ENCODE measurements at regions not wholly inside any gene's neighbourhood (a gene's known extent, or its start where the extent isn't known, plus 50 kb on each side); places are given as distances from the start of the nearest gene placed in this dataset.

- Histone ChIP-seq H3K79me2 (ENCODE audit: control insufficient read depth, insufficient read depth, low read length) (no peaks in the 10 kb centered on the region), H3K18ac (ENCODE audit: low read length) (no peak overlapping the region), H3K27me3 (ENCODE audit: insufficient read depth, low read length, poor library complexity) (no peaks in the 10 kb centered on the region), H3K4ac (ENCODE audit: low read depth, low read length) (no peak overlapping the region), H3K56ac (ENCODE audit: low read length) (no peak overlapping the region), H2BK15ac (replicated peaks; ENCODE audit: low read depth) (no peak overlapping the region), H3K4me2 (ENCODE audit: low read length) (no peak overlapping the region), H3K9ac (ENCODE audit: low read length) (no peak overlapping the region), H3K4me3 (ENCODE audit: low read length) (no peak overlapping the region), H4K8ac (ENCODE audit: low read depth, low read length) (no peak overlapping the region), H3K4me1 (ENCODE audit: control insufficient read depth, low read depth, low read length) (no peaks in the 10 kb centered on the region), H2BK5ac (ENCODE audit: low read length) (no peak overlapping the region), H3K36me3 (ENCODE audit: control insufficient read depth, insufficient read depth, low read length) (no peaks in the 10 kb centered on the region), H2AK5ac (ENCODE audit: low read length) (no peak overlapping the region), H3K23ac (ENCODE audit: low read length) (no peak overlapping the region), H3K27ac (ENCODE audit: low read depth, low read length) (no peak overlapping the region), H4K5ac (ENCODE audit: low read length) (no peak overlapping the region), H2BK120ac (ENCODE audit: low read depth, low read length) (no peak overlapping the region), H3K79me1 (ENCODE audit: low read length) (no peaks in the 10 kb centered on the region)
- DNase-seq: no peak
- WGBS (ENCODE audit: extremely low coverage, insufficient coverage, low lambda C conversion rate): no CpG with 5 or more reads among the region's 6 CpGs
Observed at GRCh38 chr1:208892147-208892546, 648.0 kb upstream of the PLXNA2 start.

GRCh38 chr1:208893251-208893650 is 649.1 kb upstream of the PLXNA2 start:
- Histone ChIP-seq H3K36me3 (ENCODE audit: control insufficient read depth, insufficient read depth, low read length) (no peaks in the 10 kb centered on the region), H3K27ac (ENCODE audit: low read depth, low read length) (no peak overlapping the region)

GRCh38 chr1:208895181-208895580 is 651.0 kb upstream of the PLXNA2 start:
- no peaks in the 10 kb centered on the region for H3K36me3 ChIP-seq (ENCODE audit: control insufficient read depth, insufficient read depth, low read length)
- no peak overlapping the region for H3K4ac ChIP-seq (ENCODE audit: low read depth, low read length)
- no peak overlapping the region for H2AK5ac ChIP-seq (ENCODE audit: low read length)
- no peak overlapping the region for H3K27ac ChIP-seq (ENCODE audit: low read depth, low read length)
- DNase-seq: no peak
- H3K56ac ChIP-seq (ENCODE audit: low read length): no peak overlapping the region
- no peak overlapping the region for H4K5ac ChIP-seq (ENCODE audit: low read length)
- no peaks in the 10 kb centered on the region for H3K27me3 ChIP-seq (ENCODE audit: insufficient read depth, low read length, poor library complexity)
- H3K23ac ChIP-seq (ENCODE audit: low read length): no peak overlapping the region
- no peak overlapping the region for H2BK120ac ChIP-seq (ENCODE audit: low read depth, low read length)
- H3K4me3 ChIP-seq (ENCODE audit: low read length): no peak overlapping the region
- no peak overlapping the region for H3K18ac ChIP-seq (ENCODE audit: low read length)
- H3K79me2 ChIP-seq (ENCODE audit: control insufficient read depth, insufficient read depth, low read length): no peaks in the 10 kb centered on the region
- H2BK15ac ChIP-seq (replicated peaks; ENCODE audit: low read depth): no peak overlapping the region
- no peaks in the 10 kb centered on the region for H3K4me1 ChIP-seq (ENCODE audit: control insufficient read depth, low read depth, low read length)
- no peak overlapping the region for H4K8ac ChIP-seq (ENCODE audit: low read depth, low read length)
- WGBS (ENCODE audit: extremely low coverage, insufficient coverage, low lambda C conversion rate): no CpG with 5 or more reads among the region's 1 CpG
- no peak overlapping the region for H3K9ac ChIP-seq (ENCODE audit: low read length)
- no peaks in the 10 kb centered on the region for H3K79me1 ChIP-seq (ENCODE audit: low read length)
- H3K4me2 ChIP-seq (ENCODE audit: low read length): no peak overlapping the region
- no peak overlapping the region for H2BK5ac ChIP-seq (ENCODE audit: low read length)

More at GRCh38 chr1:208893251-208893650, 649.1 kb upstream of the PLXNA2 start:
- Histone ChIP-seq H2BK5ac (ENCODE audit: low read length) (no peak overlapping the region), H3K79me2 (ENCODE audit: control insufficient read depth, insufficient read depth, low read length) (no peaks in the 10 kb centered on the region), H3K9ac (ENCODE audit: low read length) (no peak overlapping the region), H2BK15ac (replicated peaks; ENCODE audit: low read depth) (no peak overlapping the region), H3K27me3 (ENCODE audit: insufficient read depth, low read length, poor library complexity) (no peaks in the 10 kb centered on the region), H3K79me1 (ENCODE audit: low read length) (no peaks in the 10 kb centered on the region), H3K4ac (ENCODE audit: low read depth, low read length) (no peak overlapping the region), H3K4me1 (ENCODE audit: control insufficient read depth, low read depth, low read length) (no peaks in the 10 kb centered on the region), H3K23ac (ENCODE audit: low read length) (no peak overlapping the region), H3K56ac (ENCODE audit: low read length) (no peak overlapping the region), H4K5ac (ENCODE audit: low read length) (no peak overlapping the region), H2AK5ac (ENCODE audit: low read length) (no peak overlapping the region), H4K8ac (ENCODE audit: low read depth, low read length) (no peak overlapping the region), H3K18ac (ENCODE audit: low read length) (no peak overlapping the region), H2BK120ac (ENCODE audit: low read depth, low read length) (no peak overlapping the region), H3K4me3 (ENCODE audit: low read length) (no peak overlapping the region), H3K4me2 (ENCODE audit: low read length) (no peak overlapping the region)
- WGBS (ENCODE audit: extremely low coverage, insufficient coverage, low lambda C conversion rate): no CpG with 5 or more reads among the region's 3 CpGs
- no peak for DNase-seq

- H4K8ac ChIP-seq (ENCODE audit: low read depth, low read length): no peak overlapping the region
- no peaks in the 10 kb centered on the region for H3K79me1 ChIP-seq (ENCODE audit: low read length)
- no peak overlapping the region for H4K5ac ChIP-seq (ENCODE audit: low read length)
- no peak overlapping the region for H3K18ac ChIP-seq (ENCODE audit: low read length)
- WGBS (ENCODE audit: extremely low coverage, insufficient coverage, low lambda C conversion rate): no CpG with 5 or more reads among the region's 1 CpG
- H3K4me2 ChIP-seq (ENCODE audit: low read length): no peak overlapping the region
- no peaks in the 10 kb centered on the region for H3K27me3 ChIP-seq (ENCODE audit: insufficient read depth, low read length, poor library complexity)
- no peak overlapping the region for H3K23ac ChIP-seq (ENCODE audit: low read length)
- no peak overlapping the region for H3K4ac ChIP-seq (ENCODE audit: low read depth, low read length)
- H2AK5ac ChIP-seq (ENCODE audit: low read length): no peak overlapping the region
- no peaks in the 10 kb centered on the region for H3K36me3 ChIP-seq (ENCODE audit: control insufficient read depth, insufficient read depth, low read length)
- no peak overlapping the region for H2BK120ac ChIP-seq (ENCODE audit: low read depth, low read length)
- no peak overlapping the region for H3K27ac ChIP-seq (ENCODE audit: low read depth, low read length)
- H3K9ac ChIP-seq (ENCODE audit: low read length): no peak overlapping the region
- no peak overlapping the region for H2BK15ac ChIP-seq (replicated peaks; ENCODE audit: low read depth)
- H3K4me1 ChIP-seq (ENCODE audit: control insufficient read depth, low read depth, low read length): no peaks in the 10 kb centered on the region
- H3K56ac ChIP-seq (ENCODE audit: low read length): no peak overlapping the region
- H3K4me3 ChIP-seq (ENCODE audit: low read length): no peak overlapping the region
- no peak for DNase-seq
- H3K79me2 ChIP-seq (ENCODE audit: control insufficient read depth, insufficient read depth, low read length): no peaks in the 10 kb centered on the region
- no peak overlapping the region for H2BK5ac ChIP-seq (ENCODE audit: low read length)
Observed at GRCh38 chr1:208895820-208896219, 651.6 kb upstream of the PLXNA2 start.

GRCh38 chr1:208896768-208897167 is 652.6 kb upstream of the PLXNA2 start:
- DNase-seq: no peak
- no peaks in the 10 kb centered on the region for H3K36me3 ChIP-seq (ENCODE audit: control insufficient read depth, insufficient read depth, low read length)
- H3K4me2 ChIP-seq (ENCODE audit: low read length): no peak overlapping the region
- H3K79me2 ChIP-seq (ENCODE audit: control insufficient read depth, insufficient read depth, low read length): no peaks in the 10 kb centered on the region
- no peak overlapping the region for H3K4me3 ChIP-seq (ENCODE audit: low read length)
- no peak overlapping the region for H2BK120ac ChIP-seq (ENCODE audit: low read depth, low read length)
- H2BK5ac ChIP-seq (ENCODE audit: low read length): no peak overlapping the region
- H3K4ac ChIP-seq (ENCODE audit: low read depth, low read length): no peak overlapping the region
- H2AK5ac ChIP-seq (ENCODE audit: low read length): no peak overlapping the region
- H3K18ac ChIP-seq (ENCODE audit: low read length): no peak overlapping the region
- H3K27ac ChIP-seq (ENCODE audit: low read depth, low read length): no peak overlapping the region
- no peaks in the 10 kb centered on the region for H3K4me1 ChIP-seq (ENCODE audit: control insufficient read depth, low read depth, low read length)
- no peaks in the 10 kb centered on the region for H3K79me1 ChIP-seq (ENCODE audit: low read length)
- no peak overlapping the region for H4K5ac ChIP-seq (ENCODE audit: low read length)
- no peak overlapping the region for H3K9ac ChIP-seq (ENCODE audit: low read length)
- H3K23ac ChIP-seq (ENCODE audit: low read length): no peak overlapping the region
- H3K27me3 ChIP-seq (ENCODE audit: insufficient read depth, low read length, poor library complexity): no peaks in the 10 kb centered on the region
- H4K8ac ChIP-seq (ENCODE audit: low read depth, low read length): no peak overlapping the region
- H2BK15ac ChIP-seq (replicated peaks; ENCODE audit: low read depth): no peak overlapping the region
- H3K56ac ChIP-seq (ENCODE audit: low read length): no peak overlapping the region

- H4K5ac ChIP-seq (ENCODE audit: low read length): no peak overlapping the region
- no peak overlapping the region for H3K4ac ChIP-seq (ENCODE audit: low read depth, low read length)
- H3K79me1 ChIP-seq (ENCODE audit: low read length): no peaks in the 10 kb centered on the region
- no peaks in the 10 kb centered on the region for H3K36me3 ChIP-seq (ENCODE audit: control insufficient read depth, insufficient read depth, low read length)
- no peak overlapping the region for H3K9ac ChIP-seq (ENCODE audit: low read length)
- no peak overlapping the region for H3K4me3 ChIP-seq (ENCODE audit: low read length)
- no peak for DNase-seq
- no peak overlapping the region for H3K23ac ChIP-seq (ENCODE audit: low read length)
- H3K79me2 ChIP-seq (ENCODE audit: control insufficient read depth, insufficient read depth, low read length): no peaks in the 10 kb centered on the region
- H3K56ac ChIP-seq (ENCODE audit: low read length): no peak overlapping the region
- H2AK5ac ChIP-seq (ENCODE audit: low read length): no peak overlapping the region
- no peak overlapping the region for H4K8ac ChIP-seq (ENCODE audit: low read depth, low read length)
- H2BK120ac ChIP-seq (ENCODE audit: low read depth, low read length): no peak overlapping the region
- H3K27ac ChIP-seq (ENCODE audit: low read depth, low read length): no peak overlapping the region
- no peaks in the 10 kb centered on the region for H3K27me3 ChIP-seq (ENCODE audit: insufficient read depth, low read length, poor library complexity)
- H3K4me1 ChIP-seq (ENCODE audit: control insufficient read depth, low read depth, low read length): no peaks in the 10 kb centered on the region
- H2BK15ac ChIP-seq (replicated peaks; ENCODE audit: low read depth): no peak overlapping the region
- H3K4me2 ChIP-seq (ENCODE audit: low read length): no peak overlapping the region
- no peak overlapping the region for H2BK5ac ChIP-seq (ENCODE audit: low read length)
- H3K18ac ChIP-seq (ENCODE audit: low read length): no peak overlapping the region
Observed at GRCh38 chr1:208899438-208899837, 655.3 kb upstream of the PLXNA2 start.
